ENCODE measurements at regions not wholly inside any gene's neighbourhood (a gene's known extent, or its start where the extent isn't known, plus 50 kb on each side); places are given as distances from the start of the nearest gene placed in this dataset.
A peak's percentile ranks its signal among the peaks of the same experiment; 100 is the strongest.

DNA sequence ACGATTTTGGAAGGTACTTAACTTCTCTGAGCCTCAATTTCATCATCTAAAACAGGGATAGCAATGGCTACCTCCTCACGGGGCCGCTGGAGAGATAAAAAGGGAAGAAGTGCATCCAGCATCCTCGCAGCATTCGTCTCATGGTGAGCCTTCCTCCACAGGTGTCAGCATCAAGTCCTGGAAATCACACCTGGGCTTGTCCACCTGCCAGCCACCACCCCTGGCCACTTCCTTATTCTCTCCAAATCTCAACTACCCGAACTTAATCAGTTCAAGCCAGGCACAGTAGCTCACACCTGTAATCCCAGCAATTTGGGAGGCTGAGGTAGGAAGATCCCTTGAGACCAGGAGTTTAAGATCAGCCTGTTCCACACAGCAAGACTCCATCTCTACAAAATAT, 234.5 kb downstream of the LY86 start:
- Histone ChIP-seq H3K9me3 (ENCODE audit: control insufficient read depth, insufficient read depth, low read depth, low read length) (no peaks in the 10 kb centered on the region), H3K36me3 (ENCODE audit: control insufficient read depth in 2 of 2, insufficient read depth in 1 of 2, low read length in 2 of 2) (no peaks in the 10 kb centered on the region), H3K4me3 (ENCODE audit: low read depth, low read length) (no peak overlapping the region), H3K27ac (ENCODE audit: extremely low read depth, low read depth, low read length) (no peak overlapping the region), H3K4me1 (ENCODE audit: control insufficient read depth, insufficient read depth, low read length) (peaks cover 2% of the 10 kb centered on the region; the same call in 1 of the 2 replicates)
- CTCF ChIA-PET, result interaction anchor here (1.3 kb wide), 1 partner anchor 620 kb away, joined by 3 read pairs; no protein-coding TSS in a partner anchor
- POLR2A ChIA-PET, result no interaction called here
- TF ChIP-seq SCRT2 (tag by site-specific recombination; IDR thresholded peaks at IDR 0.05) (0 out of 2 replicates have a peak, but pooled peaks have one; percentile 14), ZNF223 (tag by site-specific recombination; IDR thresholded peaks at IDR 0.05) (no peak), ZBTB1 (tag by site-specific recombination; IDR thresholded peaks at IDR 0.05) (no peak), ZNF600 (tag by site-specific recombination; IDR thresholded peaks at IDR 0.05) (no peak), ZNF664 (tag by site-specific recombination; IDR thresholded peaks at IDR 0.05) (no peak)

DNA sequence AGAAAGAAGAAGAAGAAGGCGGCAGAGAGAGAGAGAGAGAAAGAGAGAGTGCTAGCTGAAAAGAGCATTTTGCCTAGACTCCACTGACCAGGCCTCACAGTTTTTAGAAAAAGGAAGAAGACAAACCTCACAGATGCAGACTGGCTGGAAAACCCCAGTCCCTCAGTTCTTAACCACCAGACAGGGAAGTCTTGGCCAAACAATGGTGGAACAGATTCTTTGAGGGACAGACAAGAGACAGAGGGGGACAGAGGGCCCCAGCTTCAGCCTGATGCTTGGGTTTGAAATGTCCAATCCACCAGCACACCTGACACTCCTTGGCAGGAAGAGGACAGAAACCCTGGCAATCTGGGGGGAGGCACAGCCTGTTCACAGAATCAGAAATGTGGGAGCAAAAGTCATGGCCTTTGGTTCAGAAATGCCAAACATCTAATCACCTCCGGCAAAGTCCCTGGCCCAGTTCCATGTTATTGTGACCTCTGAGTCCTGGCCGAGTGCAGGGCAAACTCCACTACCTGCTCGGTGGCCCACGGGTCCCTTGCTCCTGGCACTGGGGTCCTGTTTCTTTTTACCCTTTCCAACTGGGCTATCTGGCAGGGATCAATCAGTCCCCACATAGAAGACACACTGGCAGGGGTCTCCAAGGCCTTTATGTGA, 235.2 kb downstream of the LY86 start:
- no peak overlapping the region for H3K27ac ChIP-seq (ENCODE audit: extremely low read depth, low read depth, low read length)
- CTCF ChIA-PET, result interaction anchor here (1.3 kb wide), 1 partner anchor 620 kb away, joined by 3 read pairs; no protein-coding TSS in a partner anchor

GRCh38 chr6:6824381-6824780, 235.9 kb downstream of the LY86 start:
- Histone ChIP-seq H3K36me3 (ENCODE audit: control insufficient read depth in 2 of 2, insufficient read depth in 1 of 2, low read length in 2 of 2) (no peaks in the 10 kb centered on the region), H3K4me1 (ENCODE audit: control insufficient read depth, insufficient read depth, low read length) (peaks cover 2% of the 10 kb centered on the region; the same call in 1 of the 2 replicates), H3K9me3 (ENCODE audit: control insufficient read depth, insufficient read depth, low read depth, low read length) (no peaks in the 10 kb centered on the region), H3K4me3 (ENCODE audit: low read depth, low read length) (no peak overlapping the region), H3K27ac (ENCODE audit: extremely low read depth, low read depth, low read length) (no peak overlapping the region)
- peak; percentile 78 for TF ChIP-seq ZIC2 (tag by site-specific recombination; IDR thresholded peaks at IDR 0.05)
- no peak for TF ChIP-seq ZNF777 (tag by site-specific recombination; IDR thresholded peaks at IDR 0.05; ENCODE audit: borderline replicate concordance)
- CTCF ChIA-PET, result interaction anchor here (0.6 kb wide), 1 partner anchor 129 kb away, joined by 4 read pairs; no protein-coding TSS in a partner anchor
- POLR2A ChIA-PET, result no interaction called here

More for the DNA sequence above, 235.2 kb downstream of the LY86 start:
- H3K9me3 ChIP-seq (ENCODE audit: control insufficient read depth, insufficient read depth, low read depth, low read length), result no peaks in the 10 kb centered on the region
- TF ChIP-seq, protein P1, sequence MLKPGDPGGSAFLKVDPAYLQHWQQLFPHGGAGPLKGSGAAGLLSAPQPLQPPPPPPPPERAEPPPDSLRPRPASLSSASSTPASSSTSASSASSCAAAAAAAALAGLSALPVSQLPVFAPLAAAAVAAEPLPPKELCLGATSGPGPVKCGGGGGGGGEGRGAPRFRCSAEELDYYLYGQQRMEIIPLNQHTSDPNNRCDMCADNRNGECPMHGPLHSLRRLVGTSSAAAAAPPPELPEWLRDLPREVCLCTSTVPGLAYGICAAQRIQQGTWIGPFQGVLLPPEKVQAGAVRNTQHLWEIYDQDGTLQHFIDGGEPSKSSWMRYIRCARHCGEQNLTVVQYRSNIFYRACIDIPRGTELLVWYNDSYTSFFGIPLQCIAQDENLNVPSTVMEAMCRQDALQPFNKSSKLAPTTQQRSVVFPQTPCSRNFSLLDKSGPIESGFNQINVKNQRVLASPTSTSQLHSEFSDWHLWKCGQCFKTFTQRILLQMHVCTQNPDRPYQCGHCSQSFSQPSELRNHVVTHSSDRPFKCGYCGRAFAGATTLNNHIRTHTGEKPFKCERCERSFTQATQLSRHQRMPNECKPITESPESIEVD (tag by site-specific recombination; IDR thresholded peaks at IDR 0.05), result no peak
- TF ChIP-seq SETDB1 (IDR thresholded peaks at IDR 0.05; ENCODE audit: insufficient read length, low read length) (no peak), ZBTB1 (tag by site-specific recombination; IDR thresholded peaks at IDR 0.05) (no peak), ZBTB26 (tag by site-specific recombination; optimal IDR thresholded peaks at IDR 0.05) (no peak), ZNF155 (tag by site-specific recombination; IDR thresholded peaks at IDR 0.05) (no peak), ZNF416 (tag by site-specific recombination; IDR thresholded peaks at IDR 0.05) (no peak)
- POLR2A ChIA-PET, result no interaction called here
- H3K4me1 ChIP-seq (ENCODE audit: control insufficient read depth, insufficient read depth, low read length), result peaks cover 2% of the 10 kb centered on the region; the same call in 1 of the 2 replicates
- H3K4me3 ChIP-seq (ENCODE audit: low read depth, low read length), result no peak overlapping the region
- H3K36me3 ChIP-seq (ENCODE audit: control insufficient read depth in 2 of 2, insufficient read depth in 1 of 2, low read length in 2 of 2), result no peaks in the 10 kb centered on the region

DNA sequence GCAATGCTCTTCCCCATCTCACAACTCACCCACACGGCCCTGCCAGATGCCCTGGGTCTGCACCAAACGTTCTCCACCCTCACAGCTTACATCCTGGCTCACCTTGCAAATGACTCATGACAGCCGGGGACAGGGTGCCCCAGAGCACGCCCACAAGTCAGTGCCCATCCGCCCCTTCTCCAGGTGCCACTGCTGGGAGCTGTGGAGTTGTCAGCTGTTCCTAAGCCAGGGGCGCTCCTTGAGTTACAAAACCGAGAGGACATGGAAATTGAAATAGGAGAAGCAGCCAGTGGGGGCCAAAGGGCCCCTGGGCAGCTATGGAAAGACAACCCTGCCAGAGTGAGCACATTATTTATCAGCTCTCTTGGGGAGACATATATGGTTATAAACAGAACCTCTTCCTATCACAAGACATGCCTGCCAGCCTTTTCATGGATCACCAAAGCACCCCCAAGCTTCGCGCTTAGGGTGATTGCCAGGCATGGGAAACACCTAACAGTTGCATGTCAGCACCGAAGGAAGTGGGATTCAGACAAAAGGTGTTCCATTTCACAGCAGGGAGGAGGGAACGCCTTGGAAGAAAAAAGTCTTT, 236.8 kb downstream of the LY86 start:
- peaks cover 2% of the 10 kb centered on the region; the same call in 1 of the 2 replicates for H3K4me1 ChIP-seq (ENCODE audit: control insufficient read depth, insufficient read depth, low read length)
- no peak overlapping the region for H3K4me3 ChIP-seq (ENCODE audit: low read depth, low read length)
- H3K27ac ChIP-seq (ENCODE audit: extremely low read depth, low read depth, low read length), result no peak overlapping the region
- POLR2A ChIA-PET, result no interaction called here
- CTCF ChIA-PET, result interaction anchor here (0.6 kb wide), 1 partner anchor 130 kb away, joined by 4 read pairs; no protein-coding TSS in a partner anchor
- H3K36me3 ChIP-seq (ENCODE audit: control insufficient read depth in 2 of 2, insufficient read depth in 1 of 2, low read length in 2 of 2), result no peaks in the 10 kb centered on the region
- no peaks in the 10 kb centered on the region for H3K9me3 ChIP-seq (ENCODE audit: control insufficient read depth, insufficient read depth, low read depth, low read length)
- TF ChIP-seq ZEB2 (tag by site-specific recombination; IDR thresholded peaks at IDR 0.05) (no peak), AEBP2 (tag by site-specific recombination; IDR thresholded peaks at IDR 0.05; ENCODE audit: borderline replicate concordance) (no peak), ZXDB (tag by site-specific recombination; IDR thresholded peaks at IDR 0.05) (no peak), ZFHX2 (tag by site-specific recombination; conservative IDR thresholded peaks at IDR 0.05) (peak; percentile 69), ZNF26 (tag by site-specific recombination; IDR thresholded peaks at IDR 0.05) (no peak), ZBTB21 (tag by site-specific recombination; IDR thresholded peaks at IDR 0.05) (no peak), TCF7L2 (IDR thresholded peaks at IDR 0.05; ENCODE audit: borderline replicate concordance, low read depth, low read length) (no peak), YY1 (tag by site-specific recombination; IDR thresholded peaks at IDR 0.05) (no peak), SP3 (tag by site-specific recombination; IDR thresholded peaks at IDR 0.05) (no peak), EGR2 (tag by site-specific recombination; IDR thresholded peaks at IDR 0.05; ENCODE audit: low read depth) (peak; percentile 43)

Measured in HEK293 (cell line).